GM18520 (cell line): ENCODE measurements at regions not wholly inside any gene's neighbourhood (a gene's known extent, or its start where the extent isn't known, plus 50 kb on each side); places are given as distances from the start of the nearest gene placed in this dataset.

Source experiments
- ATAC-seq: cut with Tn5 transposase; IDR thresholded peaks from one replicate; pipeline ENCODE4 v1.9.1; 2021; ENCODE audit not compliant: unreplicated experiment

DNA sequence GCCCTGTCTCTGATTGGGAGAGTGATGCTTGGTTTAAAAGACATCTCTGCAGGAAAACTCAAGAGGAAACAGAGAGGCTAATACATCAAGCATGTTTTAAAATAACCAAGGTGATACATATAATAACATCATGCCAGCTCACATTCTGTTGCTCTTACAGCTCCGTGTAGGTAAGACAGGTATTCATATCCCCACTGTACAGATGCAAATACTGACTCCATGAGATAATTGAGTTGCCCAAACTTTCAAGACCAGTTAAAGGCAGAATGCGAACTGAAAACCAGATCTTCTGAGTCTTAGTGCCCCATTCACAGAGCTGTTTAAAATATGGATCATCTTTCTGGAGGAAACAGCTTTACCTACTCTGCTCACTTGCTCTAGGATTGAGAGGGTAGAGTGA is 214.0 kb downstream of the PIK3R1 start:
- no peak for ATAC-seq

DNA sequence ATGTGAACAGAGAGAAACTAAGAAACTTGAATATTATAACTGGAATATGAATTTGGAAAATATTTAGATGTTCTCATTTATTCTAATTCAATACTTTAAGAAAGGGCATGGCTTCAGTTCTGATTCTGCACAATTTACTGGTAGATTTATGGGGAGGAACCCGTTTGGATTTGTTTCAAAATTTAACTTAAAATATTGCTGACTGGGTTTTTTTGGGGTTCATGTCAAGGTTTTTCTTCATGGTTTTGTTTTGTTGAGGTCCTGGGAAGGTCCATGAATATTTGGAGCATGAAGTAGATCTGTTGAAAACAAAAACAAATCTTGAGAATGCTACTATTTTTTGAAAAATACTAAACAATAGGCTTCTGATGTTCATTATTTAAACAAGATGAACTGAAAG is 214.7 kb downstream of the PIK3R1 start:
- ATAC-seq: no peak

DNA sequence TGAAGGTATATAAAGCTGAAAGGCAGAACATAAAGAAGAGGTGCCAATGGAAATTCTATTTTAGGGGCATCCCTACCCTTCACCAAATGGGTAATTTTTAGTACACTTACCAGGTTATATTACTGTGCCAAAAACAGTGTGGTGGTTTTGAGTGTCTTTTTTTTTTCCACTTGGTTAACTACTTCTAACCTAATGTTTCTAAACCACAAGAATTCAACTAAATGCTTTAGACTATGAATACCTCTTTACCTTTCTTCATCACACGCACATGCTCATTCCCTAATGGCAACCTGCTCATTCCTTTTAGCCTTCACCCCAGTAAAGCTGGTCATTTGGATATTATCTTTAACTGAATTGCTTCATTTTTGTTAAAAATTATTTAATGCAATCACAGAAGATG is 215.6 kb downstream of the PIK3R1 start:
- ATAC-seq: no peak

DNA sequence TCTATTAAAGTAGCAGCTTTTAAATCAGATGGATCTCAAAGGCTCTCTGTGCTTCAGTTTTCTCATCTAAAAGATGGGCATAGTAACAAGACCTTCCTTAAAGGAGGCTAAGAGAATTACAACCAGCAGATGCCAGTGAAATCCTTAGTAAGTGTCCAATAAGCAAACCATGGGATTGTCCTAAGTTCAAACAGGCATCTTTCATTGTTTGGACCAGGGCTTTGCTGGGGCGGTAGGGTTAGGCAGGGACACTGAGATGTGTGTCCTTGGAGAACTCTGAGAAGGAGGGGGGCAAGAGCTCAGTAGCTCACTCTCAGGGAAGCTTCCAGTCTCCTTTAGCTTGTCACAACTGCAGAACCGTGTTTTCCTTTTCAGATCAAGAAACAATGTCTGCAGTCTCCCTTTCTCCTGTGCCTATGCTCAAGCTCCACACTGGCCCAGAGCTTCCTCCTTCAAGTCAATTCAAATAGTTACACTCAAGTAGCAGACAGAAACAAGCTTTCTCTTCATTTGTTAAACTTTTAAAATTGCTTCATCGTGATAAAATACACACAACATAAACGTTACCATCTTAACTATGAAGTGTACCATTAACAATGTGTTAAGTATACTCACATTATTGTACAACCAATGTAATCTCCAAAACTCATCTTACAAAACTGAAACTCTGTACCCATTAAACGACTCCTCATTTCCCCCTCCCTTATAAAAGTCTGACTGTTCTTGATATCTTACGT is 216.2 kb downstream of the PIK3R1 start:
- no peak for ATAC-seq

DNA sequence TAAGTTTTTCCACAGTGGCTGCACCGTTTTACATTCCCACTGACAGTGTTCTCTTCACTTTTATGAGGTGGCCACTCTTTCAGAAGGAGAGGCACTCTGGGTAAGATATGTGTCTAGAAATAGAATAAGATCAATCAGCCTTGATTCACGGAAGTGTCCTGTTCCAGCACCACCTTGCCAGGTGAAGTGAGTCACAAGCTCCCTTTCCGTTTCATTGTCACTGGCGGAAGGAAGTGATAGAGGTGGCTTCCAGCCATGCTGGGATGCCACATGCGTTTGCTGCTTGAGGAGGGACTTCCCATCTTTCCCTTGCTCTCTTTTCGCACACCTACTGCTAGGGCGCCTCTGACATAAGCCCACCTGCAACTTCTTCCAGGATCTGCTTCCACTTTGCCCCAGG is 217.1 kb downstream of the PIK3R1 start:
- no peak for ATAC-seq

DNA sequence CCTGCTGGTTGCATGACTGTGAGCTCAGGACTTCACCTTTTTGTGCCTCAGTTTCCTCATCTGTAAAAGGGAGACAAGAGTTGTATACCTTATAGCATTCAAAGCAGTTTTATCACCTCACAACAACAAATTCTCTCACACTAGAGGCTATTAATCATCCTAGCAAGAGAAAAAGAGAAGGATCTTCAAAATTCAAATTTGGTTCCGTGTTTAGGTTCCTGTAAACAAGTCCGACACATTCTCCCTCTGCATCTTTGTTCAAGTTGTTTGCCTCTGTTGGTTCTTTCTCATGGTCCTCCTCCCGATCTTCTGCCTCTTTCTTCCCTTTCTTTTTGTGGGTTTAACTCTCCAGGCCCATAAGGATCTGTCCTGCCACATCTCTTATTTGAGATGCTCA is 218.0 kb downstream of the PIK3R1 start:
- ATAC-seq: no peak

DNA sequence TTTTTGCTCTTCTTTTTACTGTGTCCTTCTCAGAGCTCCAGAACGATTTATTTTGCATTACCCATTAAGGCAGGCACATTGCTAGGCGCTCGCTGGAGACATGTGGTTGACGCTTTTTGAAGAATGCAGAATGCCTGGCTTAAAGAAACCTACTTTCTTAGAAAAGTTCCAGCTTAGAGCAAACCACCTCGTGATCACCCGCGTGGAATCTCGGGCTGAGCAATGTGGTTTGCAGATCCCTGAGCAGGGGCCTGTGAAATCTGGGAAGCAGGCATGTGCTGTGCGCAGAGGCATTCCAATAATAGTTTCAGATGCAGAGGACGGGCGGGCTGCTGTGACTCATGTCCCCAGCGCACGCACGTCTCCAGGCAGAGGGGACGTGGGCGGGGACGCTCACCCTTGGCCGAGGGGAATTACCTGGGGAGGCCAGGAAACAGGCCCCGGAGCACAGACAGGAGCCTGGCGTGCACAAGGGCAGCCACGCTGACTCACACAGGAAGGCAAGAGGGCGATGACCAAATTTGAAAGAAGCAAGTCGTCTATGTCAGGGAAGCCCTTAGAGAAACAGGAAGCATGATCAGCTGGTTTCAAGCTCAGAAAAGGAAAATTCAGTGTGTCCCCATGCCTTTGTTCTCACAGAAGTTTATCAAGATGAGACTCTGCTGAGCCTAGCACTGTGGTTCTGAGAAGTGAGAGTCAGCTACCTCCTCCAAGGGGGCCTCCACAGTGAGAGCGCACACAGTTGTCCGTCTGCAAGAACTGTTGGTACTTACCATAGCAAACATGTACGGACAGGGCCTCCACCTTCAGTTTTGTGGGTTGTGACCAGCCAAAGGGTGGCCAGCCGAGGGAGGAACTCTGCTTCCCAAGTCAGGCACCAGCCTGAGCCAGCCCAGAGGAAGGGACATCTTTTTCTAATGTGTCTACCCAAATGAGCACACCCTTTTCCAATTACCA is 218.6 kb downstream of the PIK3R1 start:
- ATAC-seq: peak; percentile 97

DNA sequence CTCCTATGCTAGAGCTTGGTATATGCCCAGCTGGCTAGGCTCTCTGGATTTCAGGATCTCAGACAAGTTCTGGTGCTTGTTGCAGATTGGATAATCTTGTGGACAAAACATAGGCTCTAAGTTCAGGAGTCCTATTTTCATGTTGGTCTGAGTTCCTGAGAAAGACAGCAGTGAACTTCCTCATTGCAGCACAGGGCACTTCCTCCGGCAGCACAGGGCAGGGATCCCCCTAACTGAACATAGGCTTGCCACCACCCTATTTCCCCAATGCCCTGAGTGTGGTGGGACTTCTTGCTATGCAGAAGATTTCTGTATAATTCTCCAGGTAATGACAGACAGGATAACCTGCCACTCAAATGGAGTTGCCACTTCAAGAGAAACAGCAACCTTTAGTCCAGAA is 220.1 kb downstream of the PIK3R1 start:
- ATAC-seq: no peak

DNA sequence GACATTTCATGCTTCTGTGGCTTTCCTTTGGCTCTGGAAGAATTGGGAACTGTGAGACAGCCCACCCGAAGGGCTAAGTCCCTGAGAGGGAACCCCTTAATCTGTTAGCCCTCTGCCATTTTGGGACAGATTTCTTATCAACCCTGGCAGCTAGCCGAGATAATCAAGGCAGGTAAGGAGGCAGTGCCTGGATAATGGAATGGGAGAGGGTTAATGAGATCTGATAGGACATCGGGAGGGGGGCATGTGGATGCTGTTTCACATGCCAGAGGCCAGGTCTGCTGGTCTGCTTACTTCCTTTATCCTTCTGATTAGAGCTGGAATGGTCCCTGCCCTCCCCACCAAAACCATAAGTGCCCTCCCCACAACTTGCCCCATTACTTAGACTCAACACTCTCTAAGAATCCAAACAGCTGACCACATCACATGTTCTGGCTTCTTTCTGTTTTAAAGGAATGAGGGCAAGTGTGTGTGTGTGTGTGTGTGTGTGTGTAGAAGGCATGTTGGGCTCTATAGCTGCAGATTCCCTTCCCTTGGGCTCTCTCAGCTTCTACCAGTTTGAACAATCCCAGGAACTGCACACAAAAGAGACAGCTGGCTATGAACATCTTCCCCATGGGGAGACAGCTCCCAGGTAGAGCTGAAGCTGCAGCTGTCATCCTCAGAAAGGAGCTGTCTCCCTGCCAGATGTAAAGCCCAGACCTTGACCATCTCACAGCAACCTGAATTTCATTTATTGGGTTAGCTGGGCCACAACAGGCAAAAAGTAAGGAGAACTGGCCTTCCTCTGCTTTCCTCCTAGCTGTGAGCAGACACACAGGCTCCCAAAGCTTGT is 221.3 kb downstream of the PIK3R1 start:
- no peak for ATAC-seq

DNA sequence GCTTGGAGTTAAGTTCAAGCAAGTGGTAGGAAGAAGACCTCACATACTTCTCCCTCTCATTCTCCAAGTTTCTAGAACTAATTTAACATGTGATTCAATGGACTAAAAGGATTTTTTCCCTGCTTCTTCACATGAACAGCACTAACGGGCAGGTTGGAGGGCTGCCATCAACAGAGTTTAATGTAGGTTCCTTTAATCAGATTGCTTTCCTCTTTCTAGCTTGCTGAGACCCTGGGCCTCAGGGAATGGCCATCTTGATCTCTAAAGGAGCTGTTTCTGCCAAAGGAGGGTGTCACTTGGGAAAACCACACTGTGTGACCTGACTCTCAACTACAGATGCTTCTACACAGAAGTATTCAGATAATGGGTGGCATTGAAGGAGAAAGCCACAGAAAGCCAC is 223.3 kb downstream of the PIK3R1 start:
- no peak for ATAC-seq

DNA sequence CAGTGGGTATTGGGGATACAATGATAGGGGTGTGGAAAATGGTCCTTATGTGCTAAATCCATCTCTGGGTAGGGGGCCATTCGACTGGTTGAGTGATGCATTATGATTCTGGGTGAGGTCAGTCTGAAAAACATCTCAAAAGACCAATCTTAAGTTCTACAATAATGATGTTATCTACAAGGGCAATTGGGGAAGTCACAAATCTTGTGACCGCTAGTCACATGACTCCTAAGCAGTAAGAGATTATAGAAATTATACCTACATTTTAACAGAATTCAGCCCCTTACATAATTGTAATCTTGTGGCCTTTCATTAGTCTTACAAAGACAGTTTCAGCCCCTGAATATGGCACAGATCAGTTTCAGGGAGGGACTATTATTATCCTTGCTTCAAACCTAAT is 224.7 kb downstream of the PIK3R1 start:
- no peak for ATAC-seq

DNA sequence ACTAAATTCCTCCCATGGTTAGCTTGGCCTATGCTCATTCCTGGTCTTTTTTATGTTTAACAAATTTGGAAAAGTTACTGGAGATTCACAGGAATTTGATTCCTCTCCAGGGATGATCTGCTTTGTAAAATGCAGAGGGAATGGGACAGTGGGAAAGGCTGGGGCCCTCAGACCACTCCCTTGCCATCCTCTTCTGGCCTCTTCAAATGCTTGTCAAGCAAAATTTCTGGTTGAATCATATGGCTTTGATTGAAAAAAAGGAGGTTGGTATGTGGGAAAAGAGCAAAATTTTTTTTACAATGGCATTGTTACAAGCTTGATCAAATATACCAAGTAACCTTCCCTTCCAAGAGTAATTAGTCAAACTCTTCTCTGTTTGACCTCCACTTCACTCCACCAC is 225.1 kb downstream of the PIK3R1 start:
- ATAC-seq: no peak

DNA sequence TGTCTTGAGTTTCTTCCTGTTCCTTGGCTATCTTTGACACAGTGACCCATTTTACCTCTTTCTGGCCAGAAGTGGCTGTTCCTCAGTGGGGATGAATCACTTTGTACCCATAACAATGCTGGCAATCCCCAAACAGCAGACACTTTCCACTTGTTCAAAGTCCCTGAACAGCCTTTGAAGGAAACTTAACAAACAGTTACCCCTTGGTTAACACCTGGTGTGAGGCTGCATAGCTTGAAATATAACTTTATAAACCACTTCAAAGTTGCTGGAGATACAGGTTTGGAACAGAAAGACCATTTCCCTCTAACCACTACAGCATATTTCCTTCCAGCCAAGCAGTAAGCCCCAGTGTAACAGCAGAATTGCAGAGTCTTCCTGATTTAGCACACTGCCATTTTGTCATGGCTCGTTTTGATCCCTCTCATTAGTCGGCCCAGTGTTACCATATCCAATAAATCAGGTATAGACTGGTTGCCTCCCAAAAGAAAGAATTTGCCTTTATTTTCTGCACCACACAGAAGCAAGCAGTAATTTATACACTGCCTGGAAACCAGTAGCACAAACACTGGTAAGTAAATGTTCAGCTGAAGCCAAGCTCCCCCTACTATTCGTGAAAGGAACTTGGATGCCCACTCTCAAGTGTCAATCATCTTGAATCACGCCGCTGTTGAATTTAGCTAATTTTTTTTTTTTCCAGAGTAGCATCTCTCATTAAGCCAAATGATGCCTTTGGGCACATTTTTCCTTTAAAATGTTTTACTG is 225.9 kb downstream of the PIK3R1 start:
- ATAC-seq: no peak

DNA sequence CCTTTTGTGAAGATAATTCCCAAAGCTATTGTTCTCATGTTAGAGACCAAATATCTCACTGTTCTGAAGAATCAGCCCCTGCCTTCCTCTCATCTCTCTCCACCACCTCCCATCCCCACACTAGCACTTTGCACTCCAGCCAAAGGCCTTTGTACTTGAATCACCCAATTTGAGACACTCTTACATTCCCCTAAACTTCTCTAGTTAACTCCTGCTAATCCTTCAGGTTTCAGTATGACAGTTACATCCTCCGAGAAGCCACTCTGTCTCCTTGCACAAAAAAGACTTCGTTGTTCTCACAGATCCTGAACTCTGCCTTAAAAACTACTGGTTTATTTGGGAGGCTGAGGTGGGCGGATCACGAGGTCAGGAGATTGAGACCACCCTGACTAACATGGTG is 227.5 kb downstream of the PIK3R1 start:
- ATAC-seq: no peak

DNA sequence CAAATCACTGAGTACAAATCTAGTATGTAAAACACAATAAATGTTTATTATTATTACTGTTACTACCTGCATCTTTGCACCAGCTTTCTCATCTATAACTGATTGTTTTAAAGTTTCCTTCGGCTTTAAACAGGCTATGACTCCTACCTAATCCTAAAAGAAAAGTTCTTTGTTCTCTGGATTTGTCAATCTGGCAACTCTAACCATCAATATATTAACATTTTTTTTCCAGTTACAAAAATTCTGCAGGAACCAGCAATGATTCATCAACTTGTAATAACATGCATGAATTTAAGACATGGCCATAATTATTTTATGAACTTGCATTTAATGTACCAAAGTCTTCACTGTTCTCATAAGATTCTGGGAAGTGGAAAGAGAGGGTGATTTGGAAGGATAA is 228.5 kb downstream of the PIK3R1 start:
- no peak for ATAC-seq

DNA sequence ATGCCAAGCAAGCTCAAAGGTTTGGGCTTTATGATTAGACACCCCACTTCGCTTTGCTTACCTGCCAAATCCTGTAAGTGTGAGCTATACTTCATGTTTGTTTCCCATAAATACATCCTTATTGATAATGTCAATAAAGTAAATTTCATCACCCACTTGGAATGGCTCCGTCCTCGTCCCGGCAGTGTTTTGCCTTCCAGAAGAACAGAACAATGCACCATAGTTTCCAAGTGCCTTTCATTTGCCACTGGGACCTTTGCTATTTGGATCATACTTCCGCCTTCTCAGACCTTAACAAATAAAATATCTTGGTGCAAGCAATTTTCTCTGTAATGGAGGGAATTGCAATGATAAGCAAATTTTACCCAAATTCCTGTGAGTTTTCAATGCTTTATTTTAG is 229.3 kb downstream of the PIK3R1 start:
- no peak for ATAC-seq

DNA sequence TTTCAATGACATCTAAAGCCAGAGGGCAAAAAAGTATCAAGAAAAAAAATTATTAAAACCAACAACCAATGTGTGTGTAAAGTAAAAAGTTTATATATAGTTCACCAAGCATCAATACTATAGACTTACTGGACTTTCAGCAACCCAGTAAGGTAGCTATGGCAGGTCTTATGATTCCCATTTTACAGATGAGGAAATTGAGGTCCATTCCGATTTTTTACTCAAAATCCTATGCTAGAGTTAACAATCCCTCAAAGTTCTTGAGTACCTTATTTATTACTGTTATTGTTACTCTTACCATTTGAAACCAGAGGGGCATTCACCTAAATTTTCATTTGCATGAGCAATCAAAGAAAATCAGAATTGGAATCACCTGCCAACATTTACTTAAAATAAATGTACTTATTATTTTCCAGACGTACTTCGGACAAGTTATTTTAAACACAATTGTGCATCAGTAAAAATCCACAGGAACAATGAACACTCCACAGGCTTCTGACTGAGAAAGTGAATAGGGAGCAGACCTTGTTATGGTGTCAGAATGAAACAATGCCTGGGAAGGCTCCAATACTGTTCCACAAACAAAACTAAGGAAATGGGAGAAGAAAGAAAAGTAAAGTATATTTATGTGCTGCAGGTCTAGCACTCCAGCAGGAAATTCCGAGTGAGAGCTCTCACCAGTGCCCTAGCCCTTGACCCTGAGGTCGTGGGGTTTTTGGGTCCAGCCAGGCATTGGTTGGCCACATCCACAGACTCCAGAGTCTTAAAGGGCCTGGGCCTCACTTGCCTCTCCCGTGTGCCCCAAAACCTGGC is 229.9 kb downstream of the PIK3R1 start:
- no peak for ATAC-seq

DNA sequence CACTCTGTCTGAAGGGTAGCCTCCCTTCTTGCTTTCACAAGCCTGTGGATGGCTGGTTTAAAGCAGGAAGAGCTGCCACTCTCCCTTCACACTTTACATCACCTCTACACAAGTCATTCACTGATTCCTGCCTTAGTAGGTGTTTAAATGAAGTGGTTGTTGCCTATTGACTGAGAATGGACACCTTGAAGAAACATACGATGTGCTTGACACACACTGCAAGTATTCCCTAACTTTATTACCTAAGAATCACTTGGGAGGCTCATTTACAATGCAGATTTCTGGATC is 230.5 kb downstream of the PIK3R1 start:
- ATAC-seq: no peak

DNA sequence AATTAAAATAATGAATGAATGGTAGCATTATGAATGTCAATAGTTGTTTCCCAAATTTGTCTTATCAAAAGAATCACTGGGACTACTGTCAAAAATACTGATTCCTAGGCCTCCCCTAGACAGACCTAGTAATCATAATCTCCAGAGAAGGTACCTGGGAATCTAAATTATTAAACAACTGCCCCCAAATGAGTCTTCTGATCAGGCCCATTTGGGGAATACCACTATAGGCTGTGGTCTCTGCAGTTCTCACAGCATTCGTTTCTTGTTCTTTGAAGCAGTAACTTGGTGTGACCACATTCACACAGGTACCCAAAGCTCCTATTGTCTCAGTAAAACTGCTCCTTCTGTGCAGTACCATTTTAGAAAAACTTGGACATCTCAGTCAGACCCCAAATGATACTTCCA is 230.9 kb downstream of the PIK3R1 start:
- peak; percentile 84 for ATAC-seq
